H9 (cell line): ENCODE measurements at regions not wholly inside any gene's neighbourhood (a gene's known extent, or its start where the extent isn't known, plus 50 kb on each side); places are given as distances from the start of the nearest gene placed in this dataset.
A peak's percentile ranks its signal among the peaks of the same experiment; 100 is the strongest.

Experiments used
- DNase-seq: peaks from one replicate; pipeline ENCODE4 v3.0.0-alpha.2; 2017
- H2AFZ ChIP-seq: one replicate; pipeline ENCODE4 v1.6.1; 2013; ENCODE audit warnings: mild to moderate bottlenecking, low read length, control low read depth, moderate library complexity
- H2AK5ac ChIP-seq: 2 replicates; pipeline ENCODE4 v1.6.1; 2013; ENCODE audit warnings: low read length, control low read depth, mixed read lengths; ENCODE audit not compliant: insufficient read length
- H2BK120ac ChIP-seq: one replicate; pipeline ENCODE4 v1.6.1; 2013; ENCODE audit warnings: low read depth, mild to moderate bottlenecking, low read length, control low read depth, inconsistent platforms; ENCODE audit not compliant: poor library complexity, severe bottlenecking
- H2BK12ac ChIP-seq: 2 replicates; pipeline ENCODE4 v1.6.1; 2013; ENCODE audit warnings: low read length, control low read depth, mixed read lengths, low read depth; ENCODE audit not compliant: insufficient read length
- H2BK15ac ChIP-seq: 2 replicates; pipeline ENCODE4 v1.6.1; 2013; ENCODE audit warnings: low read depth, low read length, control low read depth
- H2BK20ac ChIP-seq: one replicate; pipeline ENCODE4 v1.6.1; 2013; ENCODE audit warnings: low read depth, mild to moderate bottlenecking, low read length, control low read depth, inconsistent platforms; ENCODE audit not compliant: poor library complexity, severe bottlenecking
- H2BK5ac ChIP-seq: 2 replicates; pipeline ENCODE4 v1.6.1; 2013; ENCODE audit warnings: low read length, control low read depth, mixed read lengths; ENCODE audit not compliant: insufficient read length
- H3K14ac ChIP-seq: 2 replicates; pipeline ENCODE4 v1.6.1; 2013; ENCODE audit warnings: low read length, control low read depth; ENCODE audit not compliant: insufficient read depth
- H3K18ac ChIP-seq: 2 replicates; pipeline ENCODE4 v1.6.1; 2013; ENCODE audit warnings: low read depth, mild to moderate bottlenecking, mixed read lengths, low read length, control low read depth; ENCODE audit not compliant: insufficient read length
- H3K23ac ChIP-seq: 2 replicates; pipeline ENCODE4 v1.6.1; 2013; ENCODE audit warnings: low read length, control low read depth, mixed read lengths, low read depth; ENCODE audit not compliant: insufficient read length
- H3K23me2 ChIP-seq: 2 replicates; pipeline ENCODE4 v1.6.1; 2013; ENCODE audit warnings: low read depth, mild to moderate bottlenecking, mixed read lengths, low read length, control low read depth; ENCODE audit not compliant: insufficient read length, poor library complexity, severe bottlenecking
- H3K27ac ChIP-seq: 2 replicates; pipeline ENCODE4 v1.5.1; 2013; ENCODE audit warnings: low read length, control low read depth, mixed read lengths, low read depth; ENCODE audit not compliant: insufficient read length
- H3K27me3 ChIP-seq: 2 replicates; pipeline ENCODE4 v1.6.1; 2013; ENCODE audit warnings: low read length, control low read depth, inconsistent platforms; ENCODE audit not compliant: insufficient read depth
- H3K4ac ChIP-seq: 2 replicates; pipeline ENCODE4 v1.6.1; 2013; ENCODE audit warnings: low read depth, mild to moderate bottlenecking, control low read depth, inconsistent platforms, low read length, moderate library complexity
- H3K4me1 ChIP-seq: 2 replicates; pipeline ENCODE4 v1.6.1; 2013; ENCODE audit warnings: low read length, control low read depth, inconsistent platforms; ENCODE audit not compliant: insufficient read depth
- H3K4me2 ChIP-seq: 2 replicates; pipeline ENCODE4 v1.6.1; 2013; ENCODE audit warnings: low read length, control low read depth, mixed read lengths; ENCODE audit not compliant: insufficient read length, insufficient read depth
- H3K56ac ChIP-seq: 2 replicates; pipeline ENCODE4 v1.6.1; 2013; ENCODE audit warnings: low read depth, mild to moderate bottlenecking, mixed read lengths, low read length, control low read depth; ENCODE audit not compliant: insufficient read length
- H3K79me1 ChIP-seq: 2 replicates; pipeline ENCODE4 v1.6.1; 2013; ENCODE audit warnings: low read depth, mild to moderate bottlenecking, moderate library complexity, low read length, control low read depth, inconsistent platforms; ENCODE audit not compliant: insufficient read depth, poor library complexity, severe bottlenecking
- H3K79me2 ChIP-seq: 2 replicates; pipeline ENCODE4 v1.6.1; 2013; ENCODE audit warnings: low read length, control low read depth, inconsistent platforms; ENCODE audit not compliant: insufficient read depth
- H3K9ac ChIP-seq: 2 replicates; pipeline ENCODE4 v1.6.1; 2013; ENCODE audit warnings: low read length, control low read depth, mixed read lengths; ENCODE audit not compliant: insufficient read length; ENCODE audit errors: extremely low read depth
- H3K9me3 ChIP-seq: one replicate; pipeline ENCODE4 v1.6.1; 2013; ENCODE audit warnings: low read depth, low read length, inconsistent platforms; ENCODE audit not compliant: control insufficient read depth
- H3T11ph ChIP-seq: one replicate; pipeline ENCODE4 v1.6.1; 2013; ENCODE audit warnings: mild to moderate bottlenecking, low read length, control low read depth, inconsistent platforms
- H4K20me1 ChIP-seq: one replicate; pipeline ENCODE4 v1.6.1; 2013; ENCODE audit not compliant: control insufficient read depth, insufficient read length, insufficient read depth
- H4K5ac ChIP-seq: 2 replicates; pipeline ENCODE4 v1.6.1; 2013; ENCODE audit warnings: low read depth, mild to moderate bottlenecking, mixed read lengths, low read length, control low read depth; ENCODE audit not compliant: insufficient read length
- H4K8ac ChIP-seq: replicated peaks from 2 replicates; pipeline ENCODE4 v1.6.1; 2013; ENCODE audit warnings: low read length, control low read depth, mixed read lengths, low read depth; ENCODE audit not compliant: insufficient read length
- H4K91ac ChIP-seq: 2 replicates; pipeline ENCODE4 v1.6.1; 2013; ENCODE audit warnings: low read depth, mild to moderate bottlenecking, moderate library complexity, mixed read lengths, low read length, control low read depth; ENCODE audit not compliant: insufficient read length
- H3K27ac Mint-ChIP-seq, 3 experiments: 2 replicates in 2 of 3; 3 replicates in 1 of 3; pipeline ENCODE4 v1.8.0; 2020 to 2021; ENCODE audit warnings: mixed read lengths in 3 of 3, mild to moderate bottlenecking in 1 of 3, moderate library complexity in 1 of 3
- H3K27me3 Mint-ChIP-seq: 2 replicates; pipeline ENCODE4 v1.8.0; 2021; ENCODE audit warnings: low read depth, mild to moderate bottlenecking, moderate library complexity, mixed read lengths
- H3K36me3 Mint-ChIP-seq, 3 experiments: 2 replicates in 2 of 3; 3 replicates in 1 of 3; pipeline ENCODE4 v1.8.0; 2020 to 2021; ENCODE audit warnings: low read depth in 3 of 3, mixed read lengths in 3 of 3; ENCODE audit not compliant: insufficient read depth in 1 of 3
- H3K4me1 Mint-ChIP-seq, 2 experiments: 2 replicates each; pipeline ENCODE4 v1.8.0; 2020; ENCODE audit warnings: mixed read lengths in 2 of 2
- H3K4me3 Mint-ChIP-seq, 2 experiments: 2 replicates in 1 of 2; 3 replicates in 1 of 2; pipeline ENCODE4 v1.8.0; 2020 to 2021; ENCODE audit warnings: mild to moderate bottlenecking in 2 of 2, mixed read lengths in 2 of 2, moderate library complexity in 1 of 2
- H3K9me3 Mint-ChIP-seq, 2 experiments: 2 replicates in 1 of 2; 3 replicates in 1 of 2; pipeline ENCODE4 v1.8.0; 2020; ENCODE audit warnings: mild to moderate bottlenecking in 2 of 2, mixed read lengths in 2 of 2, moderate library complexity in 1 of 2
- CTCF ChIP-seq: fragments of 200-600 bp; sonication (generic); conservative IDR thresholded peaks from 3 replicates; pipeline ENCODE4 v1.8.0; 2021; ENCODE audit warnings: antibody characterized with exemption, mild to moderate bottlenecking
- WGBS: extraction: QIAGEN DNeasy Blood & Tissue Kit; methylation state at CpG from one replicate; pipeline ENCODE4 v1.1.7; 2013; ENCODE audit warnings: missing lambda C conversion rate, low lambda C conversion rate, mixed read lengths; ENCODE audit not compliant: insufficient read length; ENCODE audit errors: extremely low coverage; 5-methylcytosine and 5-hydroxymethylcytosine counted together

GRCh38 chr9:74293479-74293878 is 203.7 kb upstream of the RORB start:
- Mint-ChIP-seq H3K27ac (peak overlapping the region; percentile 75 to 99 (median 91)), H3K4me3 (no peak overlapping the region), H3K36me3 (peaks cover 0 to 7% (median 0%) of the 10 kb centered on the region in 3 experiments; a peak in 3 of 7 replicates), H3K27me3 (no peaks in the 10 kb centered on the region), H3K4me1 (peaks cover 25 to 27% of the 10 kb centered on the region in 2 experiments), H3K9me3 (peaks cover 0 to 4% of the 10 kb centered on the region in 2 experiments; a peak in 3 of 5 replicates)
- Histone ChIP-seq H3K9me3 (no peaks in the 10 kb centered on the region), H4K20me1 (no peaks in the 10 kb centered on the region), H3K79me2 (no peaks in the 10 kb centered on the region), H3K18ac (no peak overlapping the region), H4K5ac (no peak overlapping the region), H3K9ac (no peak overlapping the region), H2BK12ac (no peak overlapping the region), H3K23me2 (no peaks in the 10 kb centered on the region), H2BK20ac (no peak overlapping the region), H3K56ac (no peak overlapping the region), H3K27ac (peak overlapping the region; percentile 11), H3K14ac (no peak overlapping the region), H3K4me1 (peaks cover 12% of the 10 kb centered on the region; the same call in 1 of the 2 replicates), H2AFZ (no peak overlapping the region), H2BK15ac (no peak overlapping the region), H3K4me2 (no peak overlapping the region), H4K8ac (no peak overlapping the region), H3K23ac (no peak overlapping the region), H2BK5ac (no peak overlapping the region), H3K4ac (no peak overlapping the region), H3K27me3 (no peaks in the 10 kb centered on the region), H2BK120ac (no peak overlapping the region), H2AK5ac (peak overlapping the region; percentile 26), H3T11ph (no peak overlapping the region), H4K91ac (no peak overlapping the region), H3K79me1 (no peaks in the 10 kb centered on the region)
- peak; percentile 61 for DNase-seq
- TF ChIP-seq CTCF: no peak
- WGBS: no CpG with 5 or more reads among the region's 2 CpGs
